ENCODE measurements at regions not wholly inside any gene's neighbourhood (a gene's known extent, or its start where the extent isn't known, plus 50 kb on each side); places are given as distances from the start of the nearest gene placed in this dataset.

GRCh38 chr6:105476978-105477377 lies 74.1 kb upstream of the PREP start:
- TF ChIP-seq EZH2phosphoT487 (IDR thresholded peaks at IDR 0.05; ENCODE audit: low read depth): no peak
- TF ChIP-seq, protein P1, sequence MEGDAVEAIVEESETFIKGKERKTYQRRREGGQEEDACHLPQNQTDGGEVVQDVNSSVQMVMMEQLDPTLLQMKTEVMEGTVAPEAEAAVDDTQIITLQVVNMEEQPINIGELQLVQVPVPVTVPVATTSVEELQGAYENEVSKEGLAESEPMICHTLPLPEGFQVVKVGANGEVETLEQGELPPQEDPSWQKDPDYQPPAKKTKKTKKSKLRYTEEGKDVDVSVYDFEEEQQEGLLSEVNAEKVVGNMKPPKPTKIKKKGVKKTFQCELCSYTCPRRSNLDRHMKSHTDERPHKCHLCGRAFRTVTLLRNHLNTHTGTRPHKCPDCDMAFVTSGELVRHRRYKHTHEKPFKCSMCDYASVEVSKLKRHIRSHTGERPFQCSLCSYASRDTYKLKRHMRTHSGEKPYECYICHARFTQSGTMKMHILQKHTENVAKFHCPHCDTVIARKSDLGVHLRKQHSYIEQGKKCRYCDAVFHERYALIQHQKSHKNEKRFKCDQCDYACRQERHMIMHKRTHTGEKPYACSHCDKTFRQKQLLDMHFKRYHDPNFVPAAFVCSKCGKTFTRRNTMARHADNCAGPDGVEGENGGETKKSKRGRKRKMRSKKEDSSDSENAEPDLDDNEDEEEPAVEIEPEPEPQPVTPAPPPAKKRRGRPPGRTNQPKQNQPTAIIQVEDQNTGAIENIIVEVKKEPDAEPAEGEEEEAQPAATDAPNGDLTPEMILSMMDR (IDR thresholded peaks at IDR 0.05; ENCODE audit: low read depth, low read length): no peak
- Histone ChIP-seq H3K27ac (ENCODE audit: low read length) (no peak overlapping the region), H4K20me1 (ENCODE audit: insufficient read depth, low read length) (no peaks in the 10 kb centered on the region), H3K4me1 (ENCODE audit: low read length) (peaks cover 10% of the 10 kb centered on the region), H3K9ac (ENCODE audit: low read length) (no peak overlapping the region), H3K4me3 (ENCODE audit: low read length) (no peak overlapping the region), H3K79me2 (ENCODE audit: low read length) (no peaks in the 10 kb centered on the region), H3K9me3 (ENCODE audit: insufficient read depth, low read length) (peaks cover 9% of the 10 kb centered on the region; the same call in 1 of the 2 replicates), H3K27me3 (ENCODE audit: low read depth, low read length) (no peaks in the 10 kb centered on the region), H3K4me2 (ENCODE audit: low read length) (no peak overlapping the region), H3K36me3 (replicated peaks; ENCODE audit: low read depth, low read length) (peaks cover 5% of the 10 kb centered on the region), H2AFZ (ENCODE audit: low read depth, low read length) (no peak overlapping the region)

GRCh38 chr6:105474234-105474633 lies 71.4 kb upstream of the PREP start:
- Histone ChIP-seq H3K9ac (ENCODE audit: low read length) (no peak overlapping the region), H2AFZ (ENCODE audit: low read depth, low read length) (no peak overlapping the region), H3K79me2 (ENCODE audit: low read length) (no peaks in the 10 kb centered on the region), H3K9me3 (ENCODE audit: insufficient read depth, low read length) (peaks cover 9% of the 10 kb centered on the region; the same call in 1 of the 2 replicates), H3K36me3 (replicated peaks; ENCODE audit: low read depth, low read length) (peaks cover 5% of the 10 kb centered on the region), H3K4me2 (ENCODE audit: low read length) (no peak overlapping the region), H4K20me1 (ENCODE audit: insufficient read depth, low read length) (no peaks in the 10 kb centered on the region), H3K4me3 (ENCODE audit: low read length) (no peak overlapping the region), H3K27ac (ENCODE audit: low read length) (no peak overlapping the region), H3K27me3 (ENCODE audit: low read depth, low read length) (no peaks in the 10 kb centered on the region), H3K4me1 (ENCODE audit: low read length) (peaks cover 10% of the 10 kb centered on the region)
- TF ChIP-seq, protein P1 (IDR thresholded peaks at IDR 0.05; ENCODE audit: low read depth, low read length): no peak
- no peak for TF ChIP-seq EZH2phosphoT487 (IDR thresholded peaks at IDR 0.05; ENCODE audit: low read depth)

DNA sequence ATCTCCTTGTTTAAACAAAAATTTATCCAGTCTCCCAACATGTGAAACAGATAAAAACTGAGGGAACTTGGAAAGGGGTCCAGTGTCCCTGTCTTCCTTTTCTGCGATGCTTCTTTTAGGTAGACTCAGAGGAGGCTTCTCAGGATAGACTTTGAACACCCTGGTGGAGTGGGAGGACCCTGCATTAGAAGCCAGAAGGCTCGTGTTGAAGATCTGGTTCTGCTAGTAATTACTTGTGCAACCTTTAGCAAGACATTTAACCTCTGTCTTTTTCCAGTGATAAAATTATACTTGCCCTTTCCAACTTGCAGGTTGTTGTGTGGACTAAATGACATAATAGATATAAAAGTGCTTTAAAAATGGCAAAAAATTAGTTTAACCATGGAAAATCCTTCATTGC lies 67.1 kb upstream of the PREP start:
- Histone ChIP-seq H3K4me3 (ENCODE audit: low read length) (no peak overlapping the region), H2AFZ (ENCODE audit: low read depth, low read length) (no peak overlapping the region), H3K36me3 (replicated peaks; ENCODE audit: low read depth, low read length) (peaks cover 8% of the 10 kb centered on the region), H3K9ac (ENCODE audit: low read length) (no peak overlapping the region), H3K4me1 (ENCODE audit: low read length) (peaks cover 16% of the 10 kb centered on the region), H3K27me3 (ENCODE audit: low read depth, low read length) (no peaks in the 10 kb centered on the region), H3K79me2 (ENCODE audit: low read length) (no peaks in the 10 kb centered on the region), H3K9me3 (ENCODE audit: insufficient read depth, low read length) (peaks cover 7% of the 10 kb centered on the region; the same call in 1 of the 2 replicates), H3K27ac (ENCODE audit: low read length) (no peak overlapping the region), H3K4me2 (ENCODE audit: low read length) (no peak overlapping the region), H4K20me1 (ENCODE audit: insufficient read depth, low read length) (no peaks in the 10 kb centered on the region)
- no peak for TF ChIP-seq EZH2phosphoT487 (IDR thresholded peaks at IDR 0.05; ENCODE audit: low read depth)
- TF ChIP-seq, protein P1 (IDR thresholded peaks at IDR 0.05; ENCODE audit: low read depth, low read length): no peak

GRCh38 chr6:105468850-105469249 lies 66.0 kb upstream of the PREP start:
- Histone ChIP-seq H4K20me1 (ENCODE audit: insufficient read depth, low read length) (no peaks in the 10 kb centered on the region), H3K79me2 (ENCODE audit: low read length) (no peaks in the 10 kb centered on the region), H3K27me3 (ENCODE audit: low read depth, low read length) (no peaks in the 10 kb centered on the region), H2AFZ (ENCODE audit: low read depth, low read length) (peak overlapping the region; percentile 83), H3K36me3 (replicated peaks; ENCODE audit: low read depth, low read length) (peaks cover 8% of the 10 kb centered on the region), H3K27ac (ENCODE audit: low read length) (no peak overlapping the region), H3K9ac (ENCODE audit: low read length) (no peak overlapping the region; the same call in 1 of the 2 replicates), H3K9me3 (ENCODE audit: insufficient read depth, low read length) (peaks cover 7% of the 10 kb centered on the region; the same call in 1 of the 2 replicates), H3K4me2 (ENCODE audit: low read length) (peak overlapping the region; percentile 55), H3K4me3 (ENCODE audit: low read length) (no peak overlapping the region), H3K4me1 (ENCODE audit: low read length) (peaks cover 20% of the 10 kb centered on the region)
- no peak for TF ChIP-seq EZH2phosphoT487 (IDR thresholded peaks at IDR 0.05; ENCODE audit: low read depth)
- TF ChIP-seq, protein P1 (IDR thresholded peaks at IDR 0.05; ENCODE audit: low read depth, low read length): no peak
